ENCODE measurements at regions not wholly inside any gene's neighbourhood (a gene's known extent, or its start where the extent isn't known, plus 50 kb on each side); places are given as distances from the start of the nearest gene placed in this dataset.

DNA sequence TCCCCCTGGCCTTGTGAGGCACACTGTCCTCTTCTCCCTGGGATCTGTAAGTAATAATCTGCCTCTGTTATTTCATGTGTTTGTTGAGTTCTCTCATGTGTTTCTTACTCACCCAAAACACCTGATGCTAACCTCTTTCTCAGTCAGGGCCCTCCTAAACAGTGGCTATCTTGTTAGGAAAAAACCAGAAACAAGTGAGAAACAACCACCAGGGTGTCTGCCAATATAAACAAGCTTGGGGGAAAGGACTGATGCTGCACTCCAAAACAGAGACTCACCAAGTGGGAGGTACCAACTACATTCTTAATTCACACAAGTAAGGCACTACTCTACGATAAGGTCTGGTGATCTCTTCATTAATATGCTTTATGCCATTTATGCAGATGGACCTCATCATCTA lies 564.4 kb downstream of the SEMA5A start:
- Histone ChIP-seq H3K4me3 (ENCODE audit: low read depth, low read length) (no peak overlapping the region), H3K4me1 (no peaks in the 10 kb centered on the region), H3K4me2 (ENCODE audit: low read length) (no peak overlapping the region), H3K27me3 (ENCODE audit: control insufficient read depth, insufficient read depth, low read length) (no peaks in the 10 kb centered on the region), H3K9me3 (ENCODE audit: control insufficient read depth, low read length) (no peaks in the 10 kb centered on the region), H3K36me3 (ENCODE audit: control insufficient read depth, insufficient read depth, low read length) (no peaks in the 10 kb centered on the region), H3K79me2 (no peaks in the 10 kb centered on the region), H2AFZ (no peak overlapping the region), H3K27ac (no peak overlapping the region), H3K9ac (no peak overlapping the region)
- TF ChIP-seq, protein P1, sequence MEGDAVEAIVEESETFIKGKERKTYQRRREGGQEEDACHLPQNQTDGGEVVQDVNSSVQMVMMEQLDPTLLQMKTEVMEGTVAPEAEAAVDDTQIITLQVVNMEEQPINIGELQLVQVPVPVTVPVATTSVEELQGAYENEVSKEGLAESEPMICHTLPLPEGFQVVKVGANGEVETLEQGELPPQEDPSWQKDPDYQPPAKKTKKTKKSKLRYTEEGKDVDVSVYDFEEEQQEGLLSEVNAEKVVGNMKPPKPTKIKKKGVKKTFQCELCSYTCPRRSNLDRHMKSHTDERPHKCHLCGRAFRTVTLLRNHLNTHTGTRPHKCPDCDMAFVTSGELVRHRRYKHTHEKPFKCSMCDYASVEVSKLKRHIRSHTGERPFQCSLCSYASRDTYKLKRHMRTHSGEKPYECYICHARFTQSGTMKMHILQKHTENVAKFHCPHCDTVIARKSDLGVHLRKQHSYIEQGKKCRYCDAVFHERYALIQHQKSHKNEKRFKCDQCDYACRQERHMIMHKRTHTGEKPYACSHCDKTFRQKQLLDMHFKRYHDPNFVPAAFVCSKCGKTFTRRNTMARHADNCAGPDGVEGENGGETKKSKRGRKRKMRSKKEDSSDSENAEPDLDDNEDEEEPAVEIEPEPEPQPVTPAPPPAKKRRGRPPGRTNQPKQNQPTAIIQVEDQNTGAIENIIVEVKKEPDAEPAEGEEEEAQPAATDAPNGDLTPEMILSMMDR (IDR thresholded peaks at IDR 0.05), result no peak

DNA sequence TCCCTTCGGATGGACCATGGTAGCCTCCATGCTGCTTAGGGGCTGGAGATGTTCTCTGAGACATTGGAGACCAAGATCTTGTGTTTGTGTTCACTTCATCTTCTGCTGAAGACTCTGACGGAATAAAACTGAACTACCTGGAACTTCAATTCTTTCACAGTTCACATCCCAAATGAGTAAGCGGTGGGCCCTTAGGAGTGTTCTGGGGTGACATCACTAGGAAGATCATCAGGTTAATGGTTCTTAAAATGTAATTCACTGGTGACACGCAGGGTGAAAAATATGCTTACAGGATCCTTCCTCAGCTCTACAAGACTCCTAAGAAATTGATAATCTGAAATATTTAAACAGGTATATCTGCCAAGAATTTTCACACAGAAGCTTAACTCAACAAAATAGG lies 561.5 kb downstream of the SEMA5A start:
- TF ChIP-seq, protein P1 (IDR thresholded peaks at IDR 0.05), result no peak
- H3K79me2 ChIP-seq, result no peaks in the 10 kb centered on the region
- no peak overlapping the region for H3K9ac ChIP-seq
- H3K36me3 ChIP-seq (ENCODE audit: control insufficient read depth, insufficient read depth, low read length), result no peaks in the 10 kb centered on the region
- H3K4me1 ChIP-seq, result no peaks in the 10 kb centered on the region
- no peaks in the 10 kb centered on the region for H3K9me3 ChIP-seq (ENCODE audit: control insufficient read depth, low read length)
- no peaks in the 10 kb centered on the region for H3K27me3 ChIP-seq (ENCODE audit: control insufficient read depth, insufficient read depth, low read length)
- no peak overlapping the region for H3K27ac ChIP-seq
- no peak overlapping the region for H3K4me3 ChIP-seq (ENCODE audit: low read depth, low read length)
- no peak overlapping the region for H2AFZ ChIP-seq
- no peak overlapping the region for H3K4me2 ChIP-seq (ENCODE audit: low read length)

All from parathyroid adenoma (tissue), 2 donors.